ENCODE measurements at regions not wholly inside any gene's neighbourhood (a gene's known extent, or its start where the extent isn't known, plus 50 kb on each side); places are given as distances from the start of the nearest gene placed in this dataset.

GRCh38 chr1:191452586-191452985 lies 705.7 kb upstream of the RGS18 start:
- Histone ChIP-seq H3K79me2 (ENCODE audit: control insufficient read depth, insufficient read depth, low read length) (no peaks in the 10 kb centered on the region), H2AFZ (ENCODE audit: control insufficient read depth, low read depth, low read length) (no peak overlapping the region), H3K9me3 (replicated peaks; ENCODE audit: control insufficient read depth, insufficient read depth, low read length) (no peaks in the 10 kb centered on the region), H3K4me3 (no peak overlapping the region), H4K20me1 (ENCODE audit: control insufficient read depth, insufficient read depth) (no peaks in the 10 kb centered on the region), H3K27me3 (replicated peaks in 1 of 2; ENCODE audit: control insufficient read depth in 2 of 2, insufficient read depth in 2 of 2, low read length in 1 of 2) (no peaks in the 10 kb centered on the region), H3K9ac (ENCODE audit: control insufficient read depth, insufficient read depth, low read length) (no peak overlapping the region), H3K36me3 (ENCODE audit: control insufficient read depth in 2 of 2, insufficient read depth in 2 of 2, low read length in 1 of 2) (no peaks in the 10 kb centered on the region), H3K4me2 (ENCODE audit: control insufficient read depth, insufficient read depth) (no peak overlapping the region), H3K27ac (ENCODE audit: control insufficient read depth, insufficient read depth) (no peak overlapping the region), H3K4me1 (ENCODE audit: control insufficient read depth, insufficient read depth, low read length) (no peaks in the 10 kb centered on the region)
- RAD21 ChIA-PET (ENCODE audit: unreplicated experiment) = no interaction called here
- no peak for DNase-seq (ENCODE audit: low read depth, low spot score)
- in situ Hi-C loops (cut with MboI) = no loop called here
- 46% methylated on average over 5 of the region's 5 CpGs for WGBS (ENCODE audit: insufficient coverage, insufficient replicate concordance, low lambda C conversion rate, missing lambda C conversion rate)
- FAIRE-seq = no peak
- POLR2A ChIA-PET = no interaction called here
- intact Hi-C loops (cut with micrococcal nuclease; ENCODE audit: unreplicated experiment) = no loop called here
- no peak for ATAC-seq
- TF ChIP-seq ZNF384 (IDR thresholded peaks at IDR 0.05; ENCODE audit: borderline replicate concordance, low read depth, low read length) = no peak
- BruUV-seq (replicated peaks) = no TSS peak
- CTCF ChIA-PET = no interaction called here
- SMC1A ChIA-PET (ENCODE audit: uncharacterized antibody, unreplicated experiment) = no interaction called here

DNA sequence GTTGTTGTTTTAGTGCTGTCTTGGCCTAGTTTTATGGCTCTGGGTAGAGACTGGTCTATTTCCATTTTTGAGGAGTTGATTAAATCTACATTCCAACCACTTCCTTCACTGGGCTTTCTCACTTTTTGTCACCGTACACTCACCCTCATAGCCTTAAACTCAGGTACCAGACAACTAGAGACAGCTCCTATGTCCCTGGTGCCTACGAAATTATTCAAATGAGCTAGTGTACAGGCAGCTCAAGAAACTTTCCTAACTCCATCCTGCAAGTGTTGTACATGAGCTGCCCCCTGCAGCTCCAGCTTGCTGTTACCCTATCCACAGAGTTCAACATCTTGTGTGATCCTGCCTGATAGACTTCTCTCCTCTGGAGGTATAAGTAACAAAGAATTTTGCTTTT lies 704.8 kb upstream of the RGS18 start:
- Histone ChIP-seq H3K27me3 (replicated peaks in 1 of 2; ENCODE audit: control insufficient read depth in 2 of 2, insufficient read depth in 2 of 2, low read length in 1 of 2) (no peaks in the 10 kb centered on the region), H4K20me1 (ENCODE audit: control insufficient read depth, insufficient read depth) (no peaks in the 10 kb centered on the region), H3K79me2 (ENCODE audit: control insufficient read depth, insufficient read depth, low read length) (no peaks in the 10 kb centered on the region), H3K9ac (ENCODE audit: control insufficient read depth, insufficient read depth, low read length) (no peak overlapping the region), H3K9me3 (replicated peaks; ENCODE audit: control insufficient read depth, insufficient read depth, low read length) (no peaks in the 10 kb centered on the region), H3K4me2 (ENCODE audit: control insufficient read depth, insufficient read depth) (no peak overlapping the region), H3K36me3 (ENCODE audit: control insufficient read depth in 2 of 2, insufficient read depth in 2 of 2, low read length in 1 of 2) (no peaks in the 10 kb centered on the region), H3K4me1 (ENCODE audit: control insufficient read depth, insufficient read depth, low read length) (no peaks in the 10 kb centered on the region), H3K27ac (ENCODE audit: control insufficient read depth, insufficient read depth) (no peak overlapping the region), H3K4me3 (no peak overlapping the region), H2AFZ (ENCODE audit: control insufficient read depth, low read depth, low read length) (no peak overlapping the region)
- WGBS (ENCODE audit: insufficient coverage, insufficient replicate concordance, low lambda C conversion rate, missing lambda C conversion rate) = 13% methylated on average over 2 of the region's 2 CpGs
- TF ChIP-seq GATAD2B (conservative IDR thresholded peaks at IDR 0.05; ENCODE audit: low read depth) (no peak), CEBPZ (IDR thresholded peaks at IDR 0.05; ENCODE audit: low read depth, low read length) (no peak), ZZZ3 (IDR thresholded peaks at IDR 0.05; ENCODE audit: control insufficient read depth, insufficient read length, low read depth) (no peak), RAD51 (IDR thresholded peaks at IDR 0.05) (no peak), ZBTB40 (IDR thresholded peaks at IDR 0.05; ENCODE audit: borderline replicate concordance) (no peak)
- FAIRE-seq (no peak), ATAC-seq (peak; percentile 29; the same call in 2 of the 3 replicates), DNase-seq (ENCODE audit: low read depth, low spot score) (no peak)
- intact Hi-C loops (cut with micrococcal nuclease; ENCODE audit: unreplicated experiment) (no loop called here), in situ Hi-C loops (cut with MboI) (no loop called here)
- CTCF ChIA-PET = no interaction called here
- SMC1A ChIA-PET (ENCODE audit: uncharacterized antibody, unreplicated experiment) = no interaction called here
- BruUV-seq (replicated peaks) = no TSS peak
- POLR2A ChIA-PET = no interaction called here
- RAD21 ChIA-PET (ENCODE audit: unreplicated experiment) = no interaction called here

All from GM12878 (cell line).